Trophoblast cell (in vitro differentiated cells and primary cell): ENCODE measurements at regions not wholly inside any gene's neighbourhood (a gene's known extent, or its start where the extent isn't known, plus 50 kb on each side); places are given as distances from the start of the nearest gene placed in this dataset.

Experiments
- DNase-seq, 2 donors: peaks; one replicate each; pipeline ENCODE4 v3.0.0-alpha.2; 2016
- H2AFZ ChIP-seq: 2 replicates; pipeline ENCODE4 v1.6.1; 2013; ENCODE audit warnings: low read length, moderate library complexity, mild to moderate bottlenecking; ENCODE audit not compliant: insufficient read depth, poor library complexity
- H2AK5ac ChIP-seq: 2 replicates; pipeline ENCODE4 v1.6.1; 2013; ENCODE audit warnings: mild to moderate bottlenecking, low read length
- H2BK120ac ChIP-seq: 2 replicates; pipeline ENCODE4 v1.6.1; 2013; ENCODE audit warnings: low read length, mild to moderate bottlenecking, moderate library complexity; ENCODE audit not compliant: insufficient read depth, poor library complexity
- H2BK12ac ChIP-seq: 2 replicates; pipeline ENCODE4 v1.6.1; 2013; ENCODE audit warnings: mild to moderate bottlenecking, low read length, moderate library complexity
- H2BK5ac ChIP-seq: 2 replicates; pipeline ENCODE4 v1.6.1; 2013; ENCODE audit warnings: low read length, low read depth, moderate library complexity, mild to moderate bottlenecking; ENCODE audit not compliant: poor library complexity
- H3K14ac ChIP-seq: 2 replicates; pipeline ENCODE4 v1.6.1; 2013; ENCODE audit warnings: mild to moderate bottlenecking, low read length
- H3K18ac ChIP-seq: 2 replicates; pipeline ENCODE4 v1.6.1; 2013; ENCODE audit warnings: mild to moderate bottlenecking, low read length
- H3K23ac ChIP-seq: 2 replicates; pipeline ENCODE4 v1.6.1; 2013; ENCODE audit warnings: low read length
- H3K27ac ChIP-seq: 2 replicates; pipeline ENCODE4 v1.5.1; 2013; ENCODE audit warnings: low read depth, mild to moderate bottlenecking, inconsistent platforms, low read length, moderate library complexity
- H3K27me3 ChIP-seq: 2 replicates; pipeline ENCODE4 v1.6.1; 2013; ENCODE audit warnings: inconsistent platforms, mild to moderate bottlenecking, low read length, moderate library complexity; ENCODE audit not compliant: insufficient read depth
- H3K36me3 ChIP-seq, 2 experiments: 1 replicate in 1 of 2; 2 replicates in 1 of 2; pipeline ENCODE4 v1.6.1; 2013; ENCODE audit warnings: low read length in 2 of 2, mild to moderate bottlenecking in 2 of 2, moderate library complexity in 1 of 2; ENCODE audit not compliant: insufficient read depth in 2 of 2, control insufficient read depth in 1 of 2
- H3K4ac ChIP-seq: 2 replicates; pipeline ENCODE4 v1.6.1; 2013; ENCODE audit warnings: low read depth, mild to moderate bottlenecking, low read length, moderate library complexity
- H3K4me1 ChIP-seq, 2 experiments: 1 replicate in 1 of 2; 2 replicates in 1 of 2; pipeline ENCODE4 v1.6.1; 2013; ENCODE audit warnings: low read length in 2 of 2, mild to moderate bottlenecking in 2 of 2, moderate library complexity in 1 of 2; ENCODE audit not compliant: insufficient read depth in 2 of 2, control insufficient read depth in 1 of 2
- H3K4me2 ChIP-seq: 2 replicates; pipeline ENCODE4 v1.6.1; 2013; ENCODE audit warnings: inconsistent platforms, mild to moderate bottlenecking, low read length, moderate library complexity
- H3K4me3 ChIP-seq: 2 replicates; pipeline ENCODE4 v1.5.1; 2013; ENCODE audit warnings: mild to moderate bottlenecking, low read depth, low read length, inconsistent platforms
- H3K79me1 ChIP-seq: one replicate; pipeline ENCODE4 v1.6.1; 2013; ENCODE audit warnings: low read length
- H3K79me2 ChIP-seq: 2 replicates; pipeline ENCODE4 v1.6.1; 2013; ENCODE audit warnings: low read length, mild to moderate bottlenecking; ENCODE audit not compliant: control insufficient read depth, insufficient read depth, poor library complexity
- H3K9ac ChIP-seq: 2 replicates; pipeline ENCODE4 v1.6.1; 2013; ENCODE audit warnings: mild to moderate bottlenecking, low read length
- H3K9me3 ChIP-seq: 2 replicates; pipeline ENCODE4 v1.6.1; 2013; ENCODE audit warnings: low read depth, mild to moderate bottlenecking, control low read depth, inconsistent platforms, low read length; ENCODE audit not compliant: insufficient read depth
- H4K12ac ChIP-seq: 2 replicates; pipeline ENCODE4 v1.6.1; 2013; ENCODE audit warnings: low read depth, mild to moderate bottlenecking, low read length, moderate library complexity
- H4K8ac ChIP-seq: 2 replicates; pipeline ENCODE4 v1.6.1; 2013; ENCODE audit warnings: low read depth, mild to moderate bottlenecking, low read length, moderate library complexity
- H4K91ac ChIP-seq: one replicate; pipeline ENCODE4 v1.6.1; 2013; ENCODE audit warnings: low read depth, mild to moderate bottlenecking, low read length, moderate library complexity
- WGBS: extraction: QIAGEN DNeasy Blood & Tissue Kit; methylation state at CpG from one replicate; pipeline ENCODE4 v1.1.7; 2013; ENCODE audit warnings: missing lambda C conversion rate; ENCODE audit not compliant: insufficient read length, insufficient coverage; ENCODE audit errors: extremely low coverage; 5-methylcytosine and 5-hydroxymethylcytosine counted together

GRCh38 chr17:36679815-36680467 is 78.6 kb downstream of the MRM1 start:
- no peak overlapping the region for H3K23ac ChIP-seq
- H2BK120ac ChIP-seq: no peak overlapping the region
- no CpG with 5 or more reads among the region's 9 CpGs for WGBS
- H3K4me1 ChIP-seq: no peaks in the 10 kb centered on the region
- H3K27me3 ChIP-seq: no peaks in the 10 kb centered on the region
- H2BK12ac ChIP-seq: no peak overlapping the region
- no peak for DNase-seq
- no peak overlapping the region for H3K4me2 ChIP-seq
- H3K27ac ChIP-seq: no peak overlapping the region
- no peak overlapping the region for H3K4me3 ChIP-seq
- H2AK5ac ChIP-seq: no peak overlapping the region
- no peak overlapping the region for H3K14ac ChIP-seq
- no peak overlapping the region for H4K8ac ChIP-seq
- no peak overlapping the region for H3K18ac ChIP-seq
- H3K9me3 ChIP-seq: no peaks in the 10 kb centered on the region
- H3K9ac ChIP-seq: no peak overlapping the region
- H3K79me1 ChIP-seq: no peaks in the 10 kb centered on the region
- H4K91ac ChIP-seq: no peak overlapping the region
- H3K4ac ChIP-seq: no peak overlapping the region
- no peak overlapping the region for H4K12ac ChIP-seq
- no peak overlapping the region for H2AFZ ChIP-seq
- H2BK5ac ChIP-seq: no peak overlapping the region
- H3K36me3 ChIP-seq: no peaks in the 10 kb centered on the region
- no peaks in the 10 kb centered on the region for H3K79me2 ChIP-seq

GRCh38 chr17:36680701-36681202 is 79.4 kb downstream of the MRM1 start:
- H2BK12ac ChIP-seq: no peak overlapping the region
- no peaks in the 10 kb centered on the region for H3K4me1 ChIP-seq
- no peaks in the 10 kb centered on the region for H3K36me3 ChIP-seq
- no peak overlapping the region for H2BK120ac ChIP-seq
- H3K9me3 ChIP-seq: no peaks in the 10 kb centered on the region
- no peak overlapping the region for H2AK5ac ChIP-seq
- no peak overlapping the region for H4K8ac ChIP-seq
- no peak overlapping the region for H3K27ac ChIP-seq
- H3K4me2 ChIP-seq: no peak overlapping the region
- no peak overlapping the region for H3K23ac ChIP-seq
- no peak overlapping the region for H2BK5ac ChIP-seq
- DNase-seq: no peak
- H4K12ac ChIP-seq: no peak overlapping the region
- no peaks in the 10 kb centered on the region for H3K79me2 ChIP-seq
- H3K9ac ChIP-seq: no peak overlapping the region
- no peak overlapping the region for H4K91ac ChIP-seq
- H3K79me1 ChIP-seq: no peaks in the 10 kb centered on the region
- H2AFZ ChIP-seq: no peak overlapping the region
- no peak overlapping the region for H3K4me3 ChIP-seq
- H3K27me3 ChIP-seq: no peaks in the 10 kb centered on the region
- no peak overlapping the region for H3K18ac ChIP-seq
- no CpG with 5 or more reads among the region's 6 CpGs for WGBS
- no peak overlapping the region for H3K14ac ChIP-seq
- no peak overlapping the region for H3K4ac ChIP-seq

- Histone ChIP-seq H2BK5ac (no peak overlapping the region), H2AFZ (no peak overlapping the region), H3K27ac (no peak overlapping the region), H3K79me1 (no peaks in the 10 kb centered on the region), H4K8ac (no peak overlapping the region), H3K18ac (no peak overlapping the region), H3K9me3 (no peaks in the 10 kb centered on the region), H3K14ac (no peak overlapping the region), H3K4me2 (no peak overlapping the region), H3K4me3 (no peak overlapping the region), H3K4me1 (no peaks in the 10 kb centered on the region), H3K23ac (no peak overlapping the region), H4K12ac (no peak overlapping the region), H2BK12ac (no peak overlapping the region), H2AK5ac (no peak overlapping the region), H3K27me3 (no peaks in the 10 kb centered on the region), H4K91ac (no peak overlapping the region), H3K9ac (no peak overlapping the region), H3K36me3 (no peaks in the 10 kb centered on the region), H3K79me2 (no peaks in the 10 kb centered on the region), H2BK120ac (no peak overlapping the region), H3K4ac (no peak overlapping the region)
- WGBS: no CpG with 5 or more reads among the region's 7 CpGs
- DNase-seq: no peak
Measured at GRCh38 chr17:36682773-36683172, 81.4 kb downstream of the MRM1 start.

DNA sequence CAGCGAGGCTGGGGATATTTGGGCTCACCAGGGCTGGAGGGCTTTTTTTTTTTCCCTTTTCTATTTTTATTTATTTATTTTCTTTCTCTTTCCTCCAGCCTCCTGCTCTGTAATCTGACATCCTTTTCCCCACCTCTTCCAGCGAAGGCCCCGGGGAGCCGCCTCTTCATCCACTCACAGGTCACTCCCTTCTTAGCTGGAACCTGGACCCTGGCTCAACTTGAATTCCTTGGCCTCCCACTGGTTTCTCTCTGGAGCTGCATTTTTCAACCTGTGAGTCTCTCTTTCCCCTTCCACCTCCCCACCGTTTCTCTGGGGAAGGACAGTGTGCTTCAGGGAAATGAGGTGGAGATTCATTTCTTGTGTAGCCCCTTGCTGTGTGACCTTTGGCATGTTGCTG is 82.0 kb downstream of the MRM1 start:
- H3K23ac ChIP-seq: no peak overlapping the region
- H2BK12ac ChIP-seq: no peak overlapping the region
- no peak overlapping the region for H3K9ac ChIP-seq
- H3K79me2 ChIP-seq: no peaks in the 10 kb centered on the region
- no peak overlapping the region for H2BK120ac ChIP-seq
- H3K4me3 ChIP-seq: no peak overlapping the region
- H3K79me1 ChIP-seq: no peaks in the 10 kb centered on the region
- no peak overlapping the region for H3K18ac ChIP-seq
- no peak overlapping the region for H2AK5ac ChIP-seq
- no peaks in the 10 kb centered on the region for H3K4me1 ChIP-seq
- no peak for DNase-seq
- no peak overlapping the region for H4K8ac ChIP-seq
- H3K27ac ChIP-seq: no peak overlapping the region
- no CpG with 5 or more reads among the region's 5 CpGs for WGBS
- H3K4ac ChIP-seq: no peak overlapping the region
- H3K4me2 ChIP-seq: no peak overlapping the region
- no peak overlapping the region for H2BK5ac ChIP-seq
- no peaks in the 10 kb centered on the region for H3K36me3 ChIP-seq
- no peak overlapping the region for H3K14ac ChIP-seq
- H3K27me3 ChIP-seq: no peaks in the 10 kb centered on the region
- no peaks in the 10 kb centered on the region for H3K9me3 ChIP-seq
- no peak overlapping the region for H4K12ac ChIP-seq
- no peak overlapping the region for H2AFZ ChIP-seq
- H4K91ac ChIP-seq: no peak overlapping the region
